PC-3 (cell line): ENCODE measurements at regions not wholly inside any gene's neighbourhood (a gene's known extent, or its start where the extent isn't known, plus 50 kb on each side); places are given as distances from the start of the nearest gene placed in this dataset.

ENCODE experiments used
- ATAC-seq: fragments of 200-7000 bp; cut with Tn5 transposase; 2 replicates; pipeline ENCODE4 v1.9.1; 2020; ENCODE audit warnings: mild to moderate bottlenecking, moderate library complexity
- BruUV-seq: library from RNA; stranded (reverse); fragments of 400-500 nt; replicated peaks from 2 replicates; lab custom pipeline; 2021; lab: Mats Ljungman, UMichigan
- CTCF ChIA-PET: fragments of 300-600 bp; sonication (Branson Sonifier 250); formaldehyde crosslinking; loops from one replicate; lab custom pipeline; 2022; ENCODE audit warnings: antibody characterized with exemption; lab: Charles Lee
- POLR2A ChIA-PET: fragments of 300-600 bp; sonication (Branson Sonifier 250); formaldehyde crosslinking; loops from one replicate; lab custom pipeline; 2022; ENCODE audit warnings: antibody characterized with exemption; ENCODE audit not compliant: unreplicated experiment; lab: Charles Lee
- DNase-seq: peaks from one replicate; pipeline ENCODE4 v3.0.0-alpha.2; 2015
- H2AFZ ChIP-seq: fragments of 300-600 bp; sonication (generic); 2 replicates; pipeline ENCODE4 v1.6.0; 2016; ENCODE audit warnings: antibody characterized with exemption, low read length
- H3F3A ChIP-seq: fragments of 300-600 bp; sonication (generic); one replicate; pipeline ENCODE4 v1.6.0; 2017; ENCODE audit warnings: antibody characterized with exemption, low read length, control low read depth, mild to moderate bottlenecking; ENCODE audit not compliant: unreplicated experiment
- H3K27ac ChIP-seq: fragments of 300-600 bp; sonication (generic); 2 replicates; pipeline ENCODE4 v1.5.1; 2016; ENCODE audit warnings: mild to moderate bottlenecking, low read length
- H3K27me3 ChIP-seq: fragments of 300-600 bp; sonication (generic); 2 replicates; pipeline ENCODE4 v1.6.1; 2016; ENCODE audit warnings: low read length, mixed read lengths
- H3K36me3 ChIP-seq: fragments of 300-600 bp; sonication (generic); 2 replicates; pipeline ENCODE4 v1.6.1; 2016; ENCODE audit warnings: low read depth, mixed run types, low read length, mixed read lengths
- H3K4me1 ChIP-seq: fragments of 300-600 bp; sonication (generic); 2 replicates; pipeline ENCODE4 v1.5.1; 2016; ENCODE audit warnings: low read length; ENCODE audit not compliant: insufficient read depth
- H3K4me2 ChIP-seq: fragments of 300-600 bp; sonication (generic); 2 replicates; pipeline ENCODE4 v1.6.0; 2016; ENCODE audit warnings: low read length
- H3K4me3 ChIP-seq: fragments of 300-600 bp; sonication (generic); 2 replicates; pipeline ENCODE4 v1.5.1; 2016; ENCODE audit warnings: mild to moderate bottlenecking, low read length, mixed read lengths
- H3K79me2 ChIP-seq: fragments of 300-600 bp; sonication (generic); 2 replicates; pipeline ENCODE4 v1.6.1; 2017; ENCODE audit warnings: low read length, mixed read lengths
- H3K9ac ChIP-seq: fragments of 300-600 bp; sonication (generic); 2 replicates; pipeline ENCODE4 v1.6.0; 2016; ENCODE audit warnings: mild to moderate bottlenecking, low read length
- H3K9me2 ChIP-seq: fragments of 300-600 bp; sonication (generic); replicated peaks from 2 replicates; pipeline ENCODE4 v1.6.1; 2016; ENCODE audit warnings: mixed run types, low read length, mixed read lengths
- H3K9me3 ChIP-seq: fragments of 300-600 bp; sonication (generic); 2 replicates; pipeline ENCODE4 v1.6.1; 2016; ENCODE audit warnings: low read length, mixed read lengths
- H4K20me1 ChIP-seq: fragments of 300-600 bp; sonication (generic); 2 replicates; pipeline ENCODE4 v1.6.1; 2016; ENCODE audit warnings: low read length, mixed read lengths
- EZH2 ChIP-seq: fragments of 300-600 bp; sonication (generic); IDR thresholded peaks from one replicate; pipeline ENCODE4 v1.6.1; 2017; ENCODE audit warnings: antibody characterized with exemption, mild to moderate bottlenecking, low read length; ENCODE audit not compliant: unreplicated experiment
- EZH2phosphoT487 ChIP-seq: fragments of 300-600 bp; sonication (generic); IDR thresholded peaks from 2 replicates; pipeline ENCODE4 v1.6.1; 2018; ENCODE audit warnings: mild to moderate bottlenecking, antibody characterized with exemption, low read length, borderline replicate concordance
- intact Hi-C: fragments of 100-400 bp; cut with micrococcal nuclease; formaldehyde crosslinking; loops from 2 replicates; pipeline ENCODE4 v1.9.0; 2023
- TF ChIP-seq, protein P1 (sequence below): fragments of 300-600 bp; sonication (generic); conservative IDR thresholded peaks from 2 replicates; pipeline ENCODE4 v1.5.1; 2017; ENCODE audit warnings: antibody characterized with exemption, low read depth, mild to moderate bottlenecking, low read length

DNA sequence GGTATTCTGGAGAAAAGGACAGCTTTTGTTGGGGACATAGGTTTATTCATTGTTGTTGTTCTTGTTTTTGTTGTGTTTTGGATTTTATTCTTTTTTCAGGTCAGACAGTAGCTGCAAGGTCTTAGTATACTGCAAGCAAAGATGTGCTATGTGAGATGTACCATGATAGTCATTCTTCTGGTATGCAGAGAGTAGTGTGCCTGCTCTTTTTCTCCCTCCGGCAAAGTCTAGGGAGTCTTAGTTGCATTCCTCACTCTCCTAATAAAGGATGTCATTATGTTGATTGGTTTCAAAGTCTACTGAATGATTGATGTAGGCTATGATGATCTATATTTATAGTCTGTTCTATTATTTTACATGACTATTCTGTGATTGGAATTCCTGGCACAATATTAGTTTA is 119.9 kb upstream of the POF1B start:
- Histone ChIP-seq H3F3A (no peaks in the 10 kb centered on the region), H2AFZ (no peak overlapping the region), H3K9me3 (no peaks in the 10 kb centered on the region), H3K4me3 (no peak overlapping the region), H3K4me2 (no peak overlapping the region), H3K79me2 (no peaks in the 10 kb centered on the region), H3K9me2 (no peaks in the 10 kb centered on the region), H3K9ac (no peak overlapping the region), H3K4me1 (no peaks in the 10 kb centered on the region), H3K36me3 (no peaks in the 10 kb centered on the region), H3K27ac (no peak overlapping the region), H3K27me3 (no peaks in the 10 kb centered on the region), H4K20me1 (no peaks in the 10 kb centered on the region)
- intact Hi-C loops, result no loop called here
- no TSS peak for BruUV-seq
- CTCF ChIA-PET, result no interaction called here
- TF ChIP-seq EZH2phosphoT487, result no peak
- no peak for TF ChIP-seq EZH2
- TF ChIP-seq, protein P1, sequence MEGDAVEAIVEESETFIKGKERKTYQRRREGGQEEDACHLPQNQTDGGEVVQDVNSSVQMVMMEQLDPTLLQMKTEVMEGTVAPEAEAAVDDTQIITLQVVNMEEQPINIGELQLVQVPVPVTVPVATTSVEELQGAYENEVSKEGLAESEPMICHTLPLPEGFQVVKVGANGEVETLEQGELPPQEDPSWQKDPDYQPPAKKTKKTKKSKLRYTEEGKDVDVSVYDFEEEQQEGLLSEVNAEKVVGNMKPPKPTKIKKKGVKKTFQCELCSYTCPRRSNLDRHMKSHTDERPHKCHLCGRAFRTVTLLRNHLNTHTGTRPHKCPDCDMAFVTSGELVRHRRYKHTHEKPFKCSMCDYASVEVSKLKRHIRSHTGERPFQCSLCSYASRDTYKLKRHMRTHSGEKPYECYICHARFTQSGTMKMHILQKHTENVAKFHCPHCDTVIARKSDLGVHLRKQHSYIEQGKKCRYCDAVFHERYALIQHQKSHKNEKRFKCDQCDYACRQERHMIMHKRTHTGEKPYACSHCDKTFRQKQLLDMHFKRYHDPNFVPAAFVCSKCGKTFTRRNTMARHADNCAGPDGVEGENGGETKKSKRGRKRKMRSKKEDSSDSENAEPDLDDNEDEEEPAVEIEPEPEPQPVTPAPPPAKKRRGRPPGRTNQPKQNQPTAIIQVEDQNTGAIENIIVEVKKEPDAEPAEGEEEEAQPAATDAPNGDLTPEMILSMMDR, result no peak
- DNase-seq (no peak), ATAC-seq (no peak)
- POLR2A ChIA-PET, result no interaction called here

DNA sequence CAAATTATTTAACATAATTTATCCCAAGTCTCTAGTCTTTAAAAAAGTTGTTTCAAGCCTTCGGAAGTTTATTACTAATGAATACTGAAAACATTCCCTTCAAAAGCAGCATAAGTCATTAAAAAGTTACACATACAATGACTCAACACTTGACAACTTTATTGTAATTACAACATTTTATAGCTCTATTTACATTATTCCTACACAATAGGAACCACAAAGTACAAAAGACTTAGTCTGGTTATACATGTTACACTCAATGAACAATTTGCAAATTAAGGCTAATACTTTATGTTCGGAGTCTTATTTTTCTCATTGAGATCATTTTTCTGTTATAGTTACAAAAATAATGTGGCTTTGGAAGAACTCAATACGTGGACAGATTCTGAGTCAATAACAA is 114.4 kb upstream of the POF1B start:
- H3K9ac ChIP-seq, result no peak overlapping the region
- no peaks in the 10 kb centered on the region for H3K36me3 ChIP-seq
- no TSS peak for BruUV-seq
- no peaks in the 10 kb centered on the region for H3K9me3 ChIP-seq
- CTCF ChIA-PET, result no interaction called here
- intact Hi-C loops, result no loop called here
- no peak overlapping the region for H3K4me2 ChIP-seq
- no peaks in the 10 kb centered on the region for H3K9me2 ChIP-seq
- no peaks in the 10 kb centered on the region for H4K20me1 ChIP-seq
- no peak overlapping the region for H3K4me3 ChIP-seq
- no peak overlapping the region for H3K27ac ChIP-seq
- POLR2A ChIA-PET, result no interaction called here
- H3K79me2 ChIP-seq, result no peaks in the 10 kb centered on the region
- no peaks in the 10 kb centered on the region for H3K4me1 ChIP-seq
- ATAC-seq, result no peak
- H3F3A ChIP-seq, result no peaks in the 10 kb centered on the region
- DNase-seq, result no peak
- TF ChIP-seq EZH2 (no peak), EZH2phosphoT487 (no peak)
- TF ChIP-seq, protein P1, result no peak
- H2AFZ ChIP-seq, result no peak overlapping the region
- no peaks in the 10 kb centered on the region for H3K27me3 ChIP-seq

DNA sequence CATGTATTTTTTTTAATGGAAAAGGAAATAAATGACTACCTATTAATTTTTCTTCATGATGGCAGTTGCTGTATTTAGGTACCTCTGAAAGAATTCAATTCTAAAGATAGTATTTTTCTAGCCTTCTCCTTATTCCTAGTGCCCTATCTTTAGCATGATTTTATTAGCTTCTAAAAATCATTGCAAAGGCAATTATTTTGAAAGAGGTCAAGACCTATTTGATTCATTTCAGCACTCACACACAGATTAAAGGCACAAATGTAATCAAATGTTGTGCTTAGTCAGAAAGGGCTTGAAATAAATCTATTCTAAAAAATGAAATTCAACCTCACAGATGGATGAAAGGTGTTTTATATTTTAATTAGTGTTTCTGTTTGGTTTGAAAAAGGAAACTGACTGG is 74.8 kb upstream of the POF1B start:
- Histone ChIP-seq H3K9me2 (no peaks in the 10 kb centered on the region), H3K79me2 (no peaks in the 10 kb centered on the region), H4K20me1 (no peaks in the 10 kb centered on the region), H3K9me3 (no peaks in the 10 kb centered on the region), H3K4me2 (no peak overlapping the region), H3K36me3 (no peaks in the 10 kb centered on the region), H3K4me3 (no peak overlapping the region), H3K4me1 (no peaks in the 10 kb centered on the region), H3K27ac (no peak overlapping the region), H3K27me3 (no peaks in the 10 kb centered on the region), H2AFZ (no peak overlapping the region), H3K9ac (no peak overlapping the region), H3F3A (no peaks in the 10 kb centered on the region)
- no peak for DNase-seq
- no peak for TF ChIP-seq EZH2phosphoT487
- no peak for TF ChIP-seq EZH2
- TF ChIP-seq, protein P1, result no peak
- ATAC-seq, result no peak
- no TSS peak for BruUV-seq
- intact Hi-C loops, result no loop called here
- ChIA-PET POLR2A (no interaction called here), CTCF (no interaction called here)
